ENCODE measurements at regions not wholly inside any gene's neighbourhood (a gene's known extent, or its start where the extent isn't known, plus 50 kb on each side); places are given as distances from the start of the nearest gene placed in this dataset.
"Not testable (repeated sequence)": the region's sequence is repeated elsewhere in the genome, so short reads cannot be mapped to it uniquely, and the experiment has no call there.

DNA sequence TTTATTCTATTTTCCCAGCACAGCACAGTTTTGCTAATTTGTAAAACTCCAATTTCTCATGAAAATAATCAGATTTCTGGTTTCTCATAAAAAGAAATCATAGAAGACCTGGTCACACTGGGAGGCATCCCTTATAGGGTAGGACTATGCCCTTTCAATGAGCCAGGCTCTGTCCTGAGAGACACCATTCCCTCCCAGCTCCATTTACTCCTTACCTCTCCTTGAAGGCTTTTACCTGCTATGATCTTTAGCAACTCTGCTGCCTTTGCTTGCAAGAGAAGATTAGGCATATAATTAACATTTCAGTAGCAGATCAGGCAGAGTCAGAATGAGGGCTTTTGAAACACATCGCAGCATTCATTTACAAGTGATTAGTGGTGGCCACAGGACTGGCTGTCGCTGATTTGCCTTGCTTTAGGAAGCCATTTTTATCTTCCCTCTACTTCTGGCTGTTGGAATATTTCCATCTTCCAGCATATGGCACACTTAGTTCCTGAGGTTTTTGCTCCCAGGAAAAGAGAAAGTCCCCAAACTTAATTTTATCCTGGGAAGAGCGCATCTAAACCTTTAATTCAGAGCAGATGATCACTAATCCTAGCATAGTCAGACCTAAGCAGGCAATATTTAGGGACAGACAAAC is 196.9 kb downstream of the SPATA31A1 start:
- TF ChIP-seq, protein P1, sequence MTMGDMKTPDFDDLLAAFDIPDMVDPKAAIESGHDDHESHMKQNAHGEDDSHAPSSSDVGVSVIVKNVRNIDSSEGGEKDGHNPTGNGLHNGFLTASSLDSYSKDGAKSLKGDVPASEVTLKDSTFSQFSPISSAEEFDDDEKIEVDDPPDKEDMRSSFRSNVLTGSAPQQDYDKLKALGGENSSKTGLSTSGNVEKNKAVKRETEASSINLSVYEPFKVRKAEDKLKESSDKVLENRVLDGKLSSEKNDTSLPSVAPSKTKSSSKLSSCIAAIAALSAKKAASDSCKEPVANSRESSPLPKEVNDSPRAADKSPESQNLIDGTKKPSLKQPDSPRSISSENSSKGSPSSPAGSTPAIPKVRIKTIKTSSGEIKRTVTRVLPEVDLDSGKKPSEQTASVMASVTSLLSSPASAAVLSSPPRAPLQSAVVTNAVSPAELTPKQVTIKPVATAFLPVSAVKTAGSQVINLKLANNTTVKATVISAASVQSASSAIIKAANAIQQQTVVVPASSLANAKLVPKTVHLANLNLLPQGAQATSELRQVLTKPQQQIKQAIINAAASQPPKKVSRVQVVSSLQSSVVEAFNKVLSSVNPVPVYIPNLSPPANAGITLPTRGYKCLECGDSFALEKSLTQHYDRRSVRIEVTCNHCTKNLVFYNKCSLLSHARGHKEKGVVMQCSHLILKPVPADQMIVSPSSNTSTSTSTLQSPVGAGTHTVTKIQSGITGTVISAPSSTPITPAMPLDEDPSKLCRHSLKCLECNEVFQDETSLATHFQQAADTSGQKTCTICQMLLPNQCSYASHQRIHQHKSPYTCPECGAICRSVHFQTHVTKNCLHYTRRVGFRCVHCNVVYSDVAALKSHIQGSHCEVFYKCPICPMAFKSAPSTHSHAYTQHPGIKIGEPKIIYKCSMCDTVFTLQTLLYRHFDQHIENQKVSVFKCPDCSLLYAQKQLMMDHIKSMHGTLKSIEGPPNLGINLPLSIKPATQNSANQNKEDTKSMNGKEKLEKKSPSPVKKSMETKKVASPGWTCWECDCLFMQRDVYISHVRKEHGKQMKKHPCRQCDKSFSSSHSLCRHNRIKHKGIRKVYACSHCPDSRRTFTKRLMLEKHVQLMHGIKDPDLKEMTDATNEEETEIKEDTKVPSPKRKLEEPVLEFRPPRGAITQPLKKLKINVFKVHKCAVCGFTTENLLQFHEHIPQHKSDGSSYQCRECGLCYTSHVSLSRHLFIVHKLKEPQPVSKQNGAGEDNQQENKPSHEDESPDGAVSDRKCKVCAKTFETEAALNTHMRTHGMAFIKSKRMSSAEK (CRISPR knock-in tag; IDR thresholded peaks at IDR 0.05; ENCODE audit: borderline replicate concordance), result not testable (repeated sequence)
- TF ChIP-seq, protein P2, sequence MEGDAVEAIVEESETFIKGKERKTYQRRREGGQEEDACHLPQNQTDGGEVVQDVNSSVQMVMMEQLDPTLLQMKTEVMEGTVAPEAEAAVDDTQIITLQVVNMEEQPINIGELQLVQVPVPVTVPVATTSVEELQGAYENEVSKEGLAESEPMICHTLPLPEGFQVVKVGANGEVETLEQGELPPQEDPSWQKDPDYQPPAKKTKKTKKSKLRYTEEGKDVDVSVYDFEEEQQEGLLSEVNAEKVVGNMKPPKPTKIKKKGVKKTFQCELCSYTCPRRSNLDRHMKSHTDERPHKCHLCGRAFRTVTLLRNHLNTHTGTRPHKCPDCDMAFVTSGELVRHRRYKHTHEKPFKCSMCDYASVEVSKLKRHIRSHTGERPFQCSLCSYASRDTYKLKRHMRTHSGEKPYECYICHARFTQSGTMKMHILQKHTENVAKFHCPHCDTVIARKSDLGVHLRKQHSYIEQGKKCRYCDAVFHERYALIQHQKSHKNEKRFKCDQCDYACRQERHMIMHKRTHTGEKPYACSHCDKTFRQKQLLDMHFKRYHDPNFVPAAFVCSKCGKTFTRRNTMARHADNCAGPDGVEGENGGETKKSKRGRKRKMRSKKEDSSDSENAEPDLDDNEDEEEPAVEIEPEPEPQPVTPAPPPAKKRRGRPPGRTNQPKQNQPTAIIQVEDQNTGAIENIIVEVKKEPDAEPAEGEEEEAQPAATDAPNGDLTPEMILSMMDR (IDR thresholded peaks at IDR 0.05), result not testable (repeated sequence)
- TF ChIP-seq RELA (CRISPR knock-in tag; IDR thresholded peaks at IDR 0.05; ENCODE audit: borderline replicate concordance); SMAD3 (CRISPR knock-in tag; IDR thresholded peaks at IDR 0.05; ENCODE audit: borderline replicate concordance); ZNF263 (CRISPR knock-in tag; IDR thresholded peaks at IDR 0.05; ENCODE audit: low read depth); ZNF138 (CRISPR knock-in tag; conservative IDR thresholded peaks at IDR 0.05); NR3C1 (CRISPR knock-in tag; conservative IDR thresholded peaks at IDR 0.05; ENCODE audit: low read depth): not testable (repeated sequence)
